COLO829 (cell line): ENCODE measurements at regions not wholly inside any gene's neighbourhood (a gene's known extent, or its start where the extent isn't known, plus 50 kb on each side); places are given as distances from the start of the nearest gene placed in this dataset.
"Not testable (repeated sequence)": the region's sequence is repeated elsewhere in the genome, so short reads cannot be mapped to it uniquely, and the experiment has no call there.

ENCODE experiments used
- DNase-seq: peaks from one replicate; pipeline ENCODE4 v3.0.0; 2012; ENCODE audit warnings: low spot score

- DNase-seq, result no peak
Observed at GRCh38 chr20:57828696-57829095, 118.9 kb upstream of the PMEPA1 start.

- no peak for DNase-seq
Observed at GRCh38 chr20:57826666-57827287, 117.0 kb upstream of the PMEPA1 start.

GRCh38 chr20:57824909-57825308 lies 115.1 kb upstream of the PMEPA1 start:
- DNase-seq, result no peak

GRCh38 chr20:57821935-57822334 lies 112.1 kb upstream of the PMEPA1 start:
- no peak for DNase-seq

GRCh38 chr20:57819691-57820380 lies 110.0 kb upstream of the PMEPA1 start:
- DNase-seq, result no peak

GRCh38 chr20:57819291-57819690 lies 109.5 kb upstream of the PMEPA1 start:
- DNase-seq, result no peak

GRCh38 chr20:57818418-57819181 lies 108.8 kb upstream of the PMEPA1 start:
- no peak for DNase-seq

- no peak for DNase-seq
Observed at GRCh38 chr20:57815405-57815804, 105.6 kb upstream of the PMEPA1 start.

- no peak for DNase-seq
Observed at GRCh38 chr20:57814529-57814928, 104.7 kb upstream of the PMEPA1 start.

GRCh38 chr20:57813509-57814269 lies 103.9 kb upstream of the PMEPA1 start:
- DNase-seq, result no peak

GRCh38 chr20:57812632-57813031 lies 102.8 kb upstream of the PMEPA1 start:
- not testable (repeated sequence) for DNase-seq

GRCh38 chr20:57811374-57812020 lies 101.7 kb upstream of the PMEPA1 start:
- no peak for DNase-seq

- DNase-seq, result no peak
Observed at GRCh38 chr20:57810511-57811373, 100.9 kb upstream of the PMEPA1 start.

- DNase-seq, result no peak
Observed at GRCh38 chr20:57809661-57810172, 99.9 kb upstream of the PMEPA1 start.

- DNase-seq, result no peak
Observed at GRCh38 chr20:57809149-57809548, 99.3 kb upstream of the PMEPA1 start.

GRCh38 chr20:57808264-57809070 lies 98.7 kb upstream of the PMEPA1 start:
- DNase-seq, result no peak

GRCh38 chr20:57807401-57808263 lies 97.8 kb upstream of the PMEPA1 start:
- no peak for DNase-seq

GRCh38 chr20:57806975-57807374 lies 97.2 kb upstream of the PMEPA1 start:
- DNase-seq, result no peak

GRCh38 chr20:57806476-57806875 lies 96.7 kb upstream of the PMEPA1 start:
- no peak for DNase-seq
